Forelimb muscle (tissue), 1 donor: ENCODE measurements at regions not wholly inside any gene's neighbourhood (a gene's known extent, or its start where the extent isn't known, plus 50 kb on each side); places are given as distances from the start of the nearest gene placed in this dataset.
"Not testable (repeated sequence)": the region's sequence is repeated elsewhere in the genome, so short reads cannot be mapped to it uniquely, and the experiment has no call there.

ENCODE experiments used
- DNase-seq: peaks from one replicate; pipeline ENCODE4 v3.0.0-alpha.2; 2013; ENCODE audit warnings: low read depth

- peak; percentile 17 for DNase-seq
Measured at GRCh38 chr3:94336046-94336753, 273.3 kb downstream of the NSUN3 start.

- no peak for DNase-seq
Measured at GRCh38 chr3:94345101-94345500, 282.2 kb downstream of the NSUN3 start.

- no peak for DNase-seq
Measured at GRCh38 chr3:94349310-94349878, 286.5 kb downstream of the NSUN3 start.

- no peak for DNase-seq
Measured at GRCh38 chr3:94356581-94356980, 293.7 kb downstream of the NSUN3 start.

- no peak for DNase-seq
Measured at GRCh38 chr3:94359996-94360395, 297.1 kb downstream of the NSUN3 start.

- DNase-seq: peak; percentile 14
Measured at GRCh38 chr3:94360987-94361386, 298.1 kb downstream of the NSUN3 start.

GRCh38 chr3:94362393-94362792 lies 299.5 kb downstream of the NSUN3 start:
- DNase-seq: no peak

- DNase-seq: no peak
Measured at GRCh38 chr3:94365006-94365405, 302.1 kb downstream of the NSUN3 start.

GRCh38 chr3:94372026-94372425 lies 309.2 kb downstream of the NSUN3 start:
- DNase-seq: no peak

- DNase-seq: no peak
Measured at GRCh38 chr3:94373456-94373855, 310.6 kb downstream of the NSUN3 start.

GRCh38 chr3:94374439-94375161 lies 311.7 kb downstream of the NSUN3 start:
- no peak for DNase-seq

GRCh38 chr3:94377123-94377696 lies 314.3 kb downstream of the NSUN3 start:
- DNase-seq: not testable (repeated sequence)

GRCh38 chr3:94377863-94378262 lies 315.0 kb downstream of the NSUN3 start:
- DNase-seq: not testable (repeated sequence)

- DNase-seq: no peak
Measured at GRCh38 chr3:94378322-94378721, 315.5 kb downstream of the NSUN3 start.

GRCh38 chr3:94379264-94379663 lies 316.4 kb downstream of the NSUN3 start:
- DNase-seq: no peak

GRCh38 chr3:94394885-94395284 lies 332.0 kb downstream of the NSUN3 start:
- DNase-seq: no peak

- no peak for DNase-seq
Measured at GRCh38 chr3:94395851-94396250, 333.0 kb downstream of the NSUN3 start.

GRCh38 chr3:94398036-94398435 lies 335.2 kb downstream of the NSUN3 start:
- DNase-seq: no peak

GRCh38 chr3:94401466-94401865 lies 338.6 kb downstream of the NSUN3 start:
- no peak for DNase-seq

GRCh38 chr3:94402126-94402525 lies 339.3 kb downstream of the NSUN3 start:
- no peak for DNase-seq

- no peak for DNase-seq
Measured at GRCh38 chr3:94405258-94406035, 342.6 kb downstream of the NSUN3 start.

GRCh38 chr3:94406595-94406994 lies 343.7 kb downstream of the NSUN3 start:
- DNase-seq: no peak
